ENCODE measurements at regions not wholly inside any gene's neighbourhood (a gene's known extent, or its start where the extent isn't known, plus 50 kb on each side); places are given as distances from the start of the nearest gene placed in this dataset.

DNA sequence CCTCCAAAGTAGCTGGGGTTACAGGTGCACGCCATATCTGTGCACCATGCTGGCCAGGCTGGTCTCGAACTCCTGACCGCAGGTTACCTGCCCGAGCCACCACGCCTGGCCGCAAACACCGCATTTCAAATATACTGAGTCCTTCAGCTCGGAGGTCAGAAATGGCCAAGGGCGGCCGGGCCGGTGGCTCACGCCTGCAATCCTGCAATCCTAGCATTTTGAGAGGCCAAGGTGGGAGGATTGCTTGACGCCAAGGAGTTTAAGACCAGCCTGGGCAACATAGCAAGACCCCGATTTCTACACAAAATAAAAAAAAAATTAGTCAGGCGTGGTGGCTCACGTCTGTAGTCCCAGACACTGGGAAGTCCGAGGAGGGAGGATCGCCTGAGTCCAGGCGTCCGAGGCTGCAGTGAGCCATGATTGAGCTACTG is 71.9 kb upstream of the PPP2R3B start:
- Histone ChIP-seq H3K27me3 (ENCODE audit: low read depth) (no peaks in the 10 kb centered on the region), H3K9me3 (replicated peaks) (peaks cover 7% of the 10 kb centered on the region)
- intact Hi-C loops (cut with micrococcal nuclease) = no loop called here

DNA sequence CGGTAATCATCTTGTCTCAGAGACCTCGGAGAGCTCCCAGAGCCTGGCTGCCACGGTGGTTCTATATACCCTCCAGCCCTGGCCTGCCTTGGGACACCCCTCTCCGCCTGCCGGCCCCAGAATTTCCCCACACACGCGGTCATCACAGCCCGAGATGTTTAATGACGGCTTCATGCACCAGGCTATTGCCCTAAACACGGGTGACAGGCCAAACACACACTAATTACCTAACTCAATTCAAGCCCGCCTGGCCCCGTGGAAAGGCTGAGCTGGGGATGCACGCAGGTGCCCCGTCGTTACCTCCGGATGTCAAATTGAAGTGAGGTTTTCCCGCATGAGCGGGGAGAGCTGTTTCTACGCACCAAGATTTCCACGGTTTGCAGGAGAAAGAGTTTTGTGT is 72.9 kb upstream of the PPP2R3B start:
- Histone ChIP-seq H3K27me3 (ENCODE audit: low read depth) (no peaks in the 10 kb centered on the region), H3K36me3 (no peaks in the 10 kb centered on the region), H3K27ac (replicated peaks) (no peak overlapping the region), H3K4me1 (no peaks in the 10 kb centered on the region), H3K4me3 (no peak overlapping the region), H3K9me3 (replicated peaks) (peaks cover 3% of the 10 kb centered on the region)
- intact Hi-C loops (cut with micrococcal nuclease) = no loop called here
- DNase-seq = no peak
- TF ChIP-seq, protein P1, sequence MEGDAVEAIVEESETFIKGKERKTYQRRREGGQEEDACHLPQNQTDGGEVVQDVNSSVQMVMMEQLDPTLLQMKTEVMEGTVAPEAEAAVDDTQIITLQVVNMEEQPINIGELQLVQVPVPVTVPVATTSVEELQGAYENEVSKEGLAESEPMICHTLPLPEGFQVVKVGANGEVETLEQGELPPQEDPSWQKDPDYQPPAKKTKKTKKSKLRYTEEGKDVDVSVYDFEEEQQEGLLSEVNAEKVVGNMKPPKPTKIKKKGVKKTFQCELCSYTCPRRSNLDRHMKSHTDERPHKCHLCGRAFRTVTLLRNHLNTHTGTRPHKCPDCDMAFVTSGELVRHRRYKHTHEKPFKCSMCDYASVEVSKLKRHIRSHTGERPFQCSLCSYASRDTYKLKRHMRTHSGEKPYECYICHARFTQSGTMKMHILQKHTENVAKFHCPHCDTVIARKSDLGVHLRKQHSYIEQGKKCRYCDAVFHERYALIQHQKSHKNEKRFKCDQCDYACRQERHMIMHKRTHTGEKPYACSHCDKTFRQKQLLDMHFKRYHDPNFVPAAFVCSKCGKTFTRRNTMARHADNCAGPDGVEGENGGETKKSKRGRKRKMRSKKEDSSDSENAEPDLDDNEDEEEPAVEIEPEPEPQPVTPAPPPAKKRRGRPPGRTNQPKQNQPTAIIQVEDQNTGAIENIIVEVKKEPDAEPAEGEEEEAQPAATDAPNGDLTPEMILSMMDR (IDR thresholded peaks at IDR 0.05; ENCODE audit: borderline replicate concordance) = no peak

More for the DNA sequence above, 71.9 kb upstream of the PPP2R3B start:
- Histone ChIP-seq H3K4me3 (no peak overlapping the region), H3K27ac (replicated peaks) (no peak overlapping the region), H3K4me1 (no peaks in the 10 kb centered on the region), H3K36me3 (no peaks in the 10 kb centered on the region)
- no peak for DNase-seq
- TF ChIP-seq, protein P1 (IDR thresholded peaks at IDR 0.05; ENCODE audit: borderline replicate concordance) = no peak

DNA sequence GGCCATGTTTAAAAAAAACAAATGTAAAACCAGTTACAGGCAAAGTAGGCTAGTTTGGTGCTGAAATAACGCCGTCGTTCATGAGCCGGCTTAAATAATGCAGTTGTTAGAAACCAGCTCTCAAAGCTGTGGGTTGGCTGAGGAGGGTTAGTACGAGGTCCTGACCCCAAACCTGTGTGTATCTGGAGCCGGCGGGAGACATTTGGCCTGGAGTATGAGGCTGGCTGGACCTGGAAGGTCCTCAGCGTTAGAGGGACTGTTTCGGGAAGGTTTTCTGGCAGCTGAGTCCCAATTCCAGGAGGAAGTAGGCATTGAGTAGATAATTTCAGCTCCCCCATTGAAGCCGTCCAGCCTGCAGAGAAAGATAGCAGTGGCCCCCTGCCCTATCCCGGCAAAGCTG is 73.4 kb upstream of the PPP2R3B start:
- Histone ChIP-seq H3K4me3 (no peak overlapping the region), H3K4me1 (no peaks in the 10 kb centered on the region), H3K27ac (replicated peaks) (no peak overlapping the region), H3K27me3 (ENCODE audit: low read depth) (no peaks in the 10 kb centered on the region), H3K36me3 (no peaks in the 10 kb centered on the region), H3K9me3 (replicated peaks) (no peaks in the 10 kb centered on the region)
- intact Hi-C loops (cut with micrococcal nuclease) = no loop called here
- DNase-seq = no peak
- TF ChIP-seq, protein P1 (IDR thresholded peaks at IDR 0.05; ENCODE audit: borderline replicate concordance) = no peak

DNA sequence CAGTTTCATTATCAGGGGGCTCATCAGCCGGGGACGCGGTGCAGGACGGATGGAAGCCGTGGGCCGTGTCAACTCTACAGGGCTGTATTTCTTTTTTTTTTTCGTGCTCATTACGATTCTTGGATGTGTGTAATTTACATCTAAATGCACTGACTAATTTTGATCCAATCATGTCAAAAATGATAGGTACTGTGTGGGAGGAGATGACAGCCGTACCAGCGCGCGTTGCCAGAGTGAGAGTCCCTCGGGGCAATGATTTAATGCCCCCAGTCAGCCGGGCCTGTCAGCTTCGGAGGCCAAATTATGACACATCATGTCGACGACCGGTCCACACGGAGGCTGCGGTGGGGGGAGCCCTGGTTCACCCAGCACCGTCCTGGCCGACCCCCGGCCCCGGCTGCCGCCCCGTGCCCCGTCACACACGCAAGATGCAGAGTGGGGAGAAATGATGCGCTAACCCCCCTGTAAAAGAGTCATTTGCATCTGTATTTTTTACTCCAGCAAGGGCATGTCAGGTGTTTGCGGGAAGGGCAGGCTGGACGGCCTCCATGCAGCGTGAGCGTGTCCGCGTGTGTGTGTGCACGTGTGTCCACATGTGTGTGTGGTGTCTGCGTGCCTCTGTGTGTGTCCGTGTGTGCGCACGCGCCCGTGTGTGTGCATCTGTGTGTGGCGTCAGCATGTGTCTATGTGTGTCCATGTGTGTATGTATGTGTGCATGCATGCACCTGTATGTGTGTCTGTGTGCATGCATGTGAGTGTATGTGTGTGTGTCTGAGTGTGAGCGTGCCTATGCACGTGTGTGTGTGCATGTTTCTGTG is 74.3 kb upstream of the PPP2R3B start:
- DNase-seq = no peak
- Histone ChIP-seq H3K4me1 (no peaks in the 10 kb centered on the region), H3K36me3 (no peaks in the 10 kb centered on the region), H3K9me3 (replicated peaks) (no peaks in the 10 kb centered on the region), H3K27me3 (ENCODE audit: low read depth) (no peaks in the 10 kb centered on the region), H3K27ac (replicated peaks) (no peak overlapping the region), H3K4me3 (no peak overlapping the region)
- intact Hi-C loops (cut with micrococcal nuclease) = no loop called here
- TF ChIP-seq, protein P1 (IDR thresholded peaks at IDR 0.05; ENCODE audit: borderline replicate concordance) = no peak

DNA sequence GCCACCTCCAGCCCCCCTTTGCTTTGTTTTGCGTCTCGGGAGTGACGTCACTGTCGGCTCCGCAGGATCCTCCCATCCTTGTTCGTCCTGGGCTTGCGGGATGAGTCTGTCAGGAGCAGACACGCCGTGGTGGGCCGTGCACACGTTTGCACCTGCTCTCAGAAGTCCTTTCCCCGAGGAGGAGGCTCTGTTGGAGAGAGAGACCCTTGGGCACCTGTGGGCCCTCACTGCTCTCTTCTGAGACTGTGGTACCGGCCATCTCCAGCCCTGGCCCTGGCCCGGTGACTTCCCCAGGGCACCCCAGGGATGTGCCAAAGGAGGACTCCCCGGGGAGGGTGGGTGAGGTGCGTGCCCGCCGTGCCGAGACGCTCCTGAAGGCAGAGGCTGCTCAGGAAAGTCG is 76.1 kb upstream of the PPP2R3B start:
- intact Hi-C loops (cut with micrococcal nuclease) = no loop called here
- Histone ChIP-seq H3K4me3 (no peak overlapping the region), H3K9me3 (replicated peaks) (no peaks in the 10 kb centered on the region), H3K27ac (replicated peaks) (no peak overlapping the region), H3K36me3 (no peaks in the 10 kb centered on the region), H3K27me3 (ENCODE audit: low read depth) (no peaks in the 10 kb centered on the region), H3K4me1 (no peaks in the 10 kb centered on the region)
- DNase-seq = no peak
- TF ChIP-seq, protein P1 (IDR thresholded peaks at IDR 0.05; ENCODE audit: borderline replicate concordance) = no peak

Data from left ventricle myocardium inferior (tissue), 1 donor.